HG02610 (cell line): ENCODE measurements at regions not wholly inside any gene's neighbourhood (a gene's known extent, or its start where the extent isn't known, plus 50 kb on each side); places are given as distances from the start of the nearest gene placed in this dataset.
"Not testable (repeated sequence)": the region's sequence is repeated elsewhere in the genome, so short reads cannot be mapped to it uniquely, and the experiment has no call there.

Source experiments
- ATAC-seq: cut with Tn5 transposase; IDR thresholded peaks from one replicate; pipeline ENCODE4 v1.9.1; 2021; ENCODE audit warnings: mild to moderate bottlenecking, moderate library complexity; ENCODE audit not compliant: unreplicated experiment

GRCh38 chr4:189207872-189208271 is 732.8 kb upstream of the FRG1 start:
- no peak for ATAC-seq

- no peak for ATAC-seq
Observed at GRCh38 chr4:189215574-189215973, 725.1 kb upstream of the FRG1 start.

GRCh38 chr4:189221691-189222090 is 719.0 kb upstream of the FRG1 start:
- no peak for ATAC-seq

GRCh38 chr4:189228726-189229125 is 711.9 kb upstream of the FRG1 start:
- no peak for ATAC-seq

- ATAC-seq: no peak
Observed at GRCh38 chr4:189232274-189232673, 708.4 kb upstream of the FRG1 start.

GRCh38 chr4:189233754-189234153 is 706.9 kb upstream of the FRG1 start:
- not testable (repeated sequence) for ATAC-seq

- ATAC-seq: not testable (repeated sequence)
Observed at GRCh38 chr4:189234948-189235347, 705.7 kb upstream of the FRG1 start.

GRCh38 chr4:189235599-189235998 is 705.1 kb upstream of the FRG1 start:
- ATAC-seq: no peak

- not testable (repeated sequence) for ATAC-seq
Observed at GRCh38 chr4:189236321-189236720, 704.4 kb upstream of the FRG1 start.

GRCh38 chr4:189237340-189237739 is 703.3 kb upstream of the FRG1 start:
- no peak for ATAC-seq

- ATAC-seq: no peak
Observed at GRCh38 chr4:189255636-189256035, 685.0 kb upstream of the FRG1 start.

- no peak for ATAC-seq
Observed at GRCh38 chr4:189261475-189261874, 679.2 kb upstream of the FRG1 start.

- ATAC-seq: no peak
Observed at GRCh38 chr4:189265515-189265914, 675.2 kb upstream of the FRG1 start.

- no peak for ATAC-seq
Observed at GRCh38 chr4:189267312-189267965, 673.2 kb upstream of the FRG1 start.

GRCh38 chr4:189278597-189279165 is 662.0 kb upstream of the FRG1 start:
- no peak for ATAC-seq

- no peak for ATAC-seq
Observed at GRCh38 chr4:189279188-189279587, 661.5 kb upstream of the FRG1 start.

GRCh38 chr4:189285377-189285776 is 655.3 kb upstream of the FRG1 start:
- ATAC-seq: no peak

GRCh38 chr4:189291939-189292338 is 648.7 kb upstream of the FRG1 start:
- no peak for ATAC-seq

- ATAC-seq: no peak
Observed at GRCh38 chr4:189293459-189293858, 647.2 kb upstream of the FRG1 start.

GRCh38 chr4:189294574-189294973 is 646.1 kb upstream of the FRG1 start:
- ATAC-seq: no peak

- no peak for ATAC-seq
Observed at GRCh38 chr4:189299706-189300105, 641.0 kb upstream of the FRG1 start.

GRCh38 chr4:189301692-189302091 is 639.0 kb upstream of the FRG1 start:
- ATAC-seq: no peak

GRCh38 chr4:189302719-189303118 is 638.0 kb upstream of the FRG1 start:
- no peak for ATAC-seq
